ENCODE measurements at regions not wholly inside any gene's neighbourhood (a gene's known extent, or its start where the extent isn't known, plus 50 kb on each side); places are given as distances from the start of the nearest gene placed in this dataset.

DNA sequence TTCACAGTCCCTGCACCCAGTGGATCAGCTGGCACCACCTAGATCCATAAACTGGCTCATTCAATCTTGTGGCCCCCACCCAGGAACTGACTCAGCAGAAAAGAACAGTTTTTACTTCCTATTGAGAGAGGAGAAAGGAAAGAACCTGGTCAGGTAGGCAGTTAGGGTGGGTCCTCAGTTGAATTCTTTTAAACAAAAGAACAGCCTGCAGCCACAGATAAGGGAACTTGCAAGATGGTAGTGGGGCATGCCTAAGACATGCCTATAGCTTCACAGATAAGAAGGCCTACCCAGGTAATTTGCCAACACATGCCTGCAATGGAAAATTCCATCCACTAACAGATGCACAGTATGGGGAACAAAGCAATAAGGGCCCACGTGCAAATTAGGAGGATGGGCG, 86.7 kb upstream of the NLGN4Y start:
- no peaks in the 10 kb centered on the region for H3K9me3 ChIP-seq (replicated peaks; ENCODE audit: control insufficient read depth, insufficient read depth, low read length)
- TF ChIP-seq MYC (IDR thresholded peaks at IDR 0.05; ENCODE audit: low read depth, low read length), result no peak
- TF ChIP-seq, protein P1, sequence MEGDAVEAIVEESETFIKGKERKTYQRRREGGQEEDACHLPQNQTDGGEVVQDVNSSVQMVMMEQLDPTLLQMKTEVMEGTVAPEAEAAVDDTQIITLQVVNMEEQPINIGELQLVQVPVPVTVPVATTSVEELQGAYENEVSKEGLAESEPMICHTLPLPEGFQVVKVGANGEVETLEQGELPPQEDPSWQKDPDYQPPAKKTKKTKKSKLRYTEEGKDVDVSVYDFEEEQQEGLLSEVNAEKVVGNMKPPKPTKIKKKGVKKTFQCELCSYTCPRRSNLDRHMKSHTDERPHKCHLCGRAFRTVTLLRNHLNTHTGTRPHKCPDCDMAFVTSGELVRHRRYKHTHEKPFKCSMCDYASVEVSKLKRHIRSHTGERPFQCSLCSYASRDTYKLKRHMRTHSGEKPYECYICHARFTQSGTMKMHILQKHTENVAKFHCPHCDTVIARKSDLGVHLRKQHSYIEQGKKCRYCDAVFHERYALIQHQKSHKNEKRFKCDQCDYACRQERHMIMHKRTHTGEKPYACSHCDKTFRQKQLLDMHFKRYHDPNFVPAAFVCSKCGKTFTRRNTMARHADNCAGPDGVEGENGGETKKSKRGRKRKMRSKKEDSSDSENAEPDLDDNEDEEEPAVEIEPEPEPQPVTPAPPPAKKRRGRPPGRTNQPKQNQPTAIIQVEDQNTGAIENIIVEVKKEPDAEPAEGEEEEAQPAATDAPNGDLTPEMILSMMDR (IDR thresholded peaks at IDR 0.05; ENCODE audit: extremely low read depth in 1 of 2, insufficient read depth in 1 of 2, low read depth in 1 of 2, low read length in 2 of 2), result no peak
- TF ChIP-seq JUN (IDR thresholded peaks at IDR 0.05; ENCODE audit: borderline replicate concordance, insufficient read depth, insufficient read length, low read depth), result no peak
- TF ChIP-seq POLR2A (IDR thresholded peaks at IDR 0.05; ENCODE audit: low read depth, low read length), result no peak
- no peak for TF ChIP-seq POLR2AphosphoS5 (IDR thresholded peaks at IDR 0.05; ENCODE audit: insufficient read depth, low read depth, low read length)
- no peak for TF ChIP-seq EZH2 (IDR thresholded peaks at IDR 0.05; ENCODE audit: borderline replicate concordance, low read depth, low read length, severe bottlenecking)
- TF ChIP-seq MAX (IDR thresholded peaks at IDR 0.05; ENCODE audit: insufficient read depth, insufficient read length), result no peak
- no peak for TF ChIP-seq GATA2 (IDR thresholded peaks at IDR 0.05; ENCODE audit: insufficient read depth, insufficient read length, low read depth, low read length)
- TF ChIP-seq FOS (IDR thresholded peaks at IDR 0.05; ENCODE audit: borderline replicate concordance, insufficient read depth, low read length), result no peak
- dilution Hi-C loops (cut with MboI; ENCODE audit: extremely low pct_ligation_motif_present, low sequenced_read_pairs) (no loop called here), intact Hi-C loops (cut with micrococcal nuclease) (no loop called here)
- ChIA-PET CTCF (no interaction called here), POLR2A (no interaction called here)
- no peaks in the 10 kb centered on the region for H3K4me1 ChIP-seq (ENCODE audit: control insufficient read depth, extremely low read depth, insufficient read depth, low read length)
- BruUV-seq (replicated peaks), result no TSS peak
- H3K4me3 ChIP-seq (replicated peaks in 1 of 3; ENCODE audit: insufficient read depth in 1 of 3, low read depth in 1 of 3, low read length in 3 of 3), result no peak overlapping the region
- H3K4me2 ChIP-seq (ENCODE audit: insufficient read depth, low read length), result no peak overlapping the region
- no peaks in the 10 kb centered on the region for H3K36me3 ChIP-seq (ENCODE audit: control insufficient read depth in 2 of 2, extremely low read depth in 1 of 2, insufficient read depth in 2 of 2, low read length in 2 of 2)
- no peak for DNase-seq (ENCODE audit: low read depth, low spot score)
- H3K9me1 ChIP-seq (replicated peaks; ENCODE audit: control insufficient read depth, extremely low read depth, insufficient read depth, low read length), result no peaks in the 10 kb centered on the region
- no peak overlapping the region for H3K9ac ChIP-seq (replicated peaks; ENCODE audit: extremely low read depth, insufficient read depth, low read length)
- H2AFZ ChIP-seq (ENCODE audit: low read depth, low read length), result no peak overlapping the region
- H3K27ac ChIP-seq (ENCODE audit: insufficient read depth, low read depth, low read length), result no peak overlapping the region
- no peaks in the 10 kb centered on the region for H3K79me2 ChIP-seq (ENCODE audit: control insufficient read depth, insufficient read depth, low read length)
- H4K20me1 ChIP-seq (replicated peaks; ENCODE audit: control insufficient read depth, extremely low read depth, insufficient read depth, low read length), result no peaks in the 10 kb centered on the region
- no peaks in the 10 kb centered on the region for H3K27me3 ChIP-seq (ENCODE audit: control insufficient read depth in 2 of 2, insufficient read depth in 2 of 2, low read length in 2 of 2)
- no peak for FAIRE-seq

Data from endothelial cell of umbilical vein (primary cell).